Stimulated activated naive B cell treated with anti-CD40 and anti-IgM and Interleukin-4, amounts not matched to agents 10 μg/mL and 1 μg/mL and 100 μg/mL, for 72 hours (primary cell): ENCODE measurements at regions not wholly inside any gene's neighbourhood (a gene's known extent, or its start where the extent isn't known, plus 50 kb on each side); places are given as distances from the start of the nearest gene placed in this dataset.

Source experiments
- ATAC-seq, 2 donors: fragments of 150-1000 bp; cut with Tn5 transposase; replicated peaks; 2 replicates each; pipeline ENCODE4 v1.10.0; 2021; ENCODE audit warnings: moderate library complexity in 1 of 2
- DNase-seq: peaks from one replicate; pipeline ENCODE4 v3.0.0; 2021
- H3K27ac Mint-ChIP-seq: one replicate; pipeline ENCODE4 v1.8.0; 2022; ENCODE audit warnings: mild to moderate bottlenecking, mixed read lengths
- H3K27me3 Mint-ChIP-seq, 2 donors: one replicate each; pipeline ENCODE4 v1.8.0; 2022; ENCODE audit warnings: mixed read lengths in 2 of 2
- H3K36me3 Mint-ChIP-seq, 2 donors: one replicate each; pipeline ENCODE4 v1.8.0; 2022; ENCODE audit warnings: mixed read lengths in 2 of 2, mild to moderate bottlenecking in 1 of 2
- H3K4me1 Mint-ChIP-seq, 2 donors: one replicate each; pipeline ENCODE4 v1.8.0; 2022; ENCODE audit warnings: mixed read lengths in 2 of 2, mild to moderate bottlenecking in 1 of 2
- H3K4me3 Mint-ChIP-seq, 2 donors: one replicate each; pipeline ENCODE4 v1.8.0; 2022; ENCODE audit warnings: mild to moderate bottlenecking in 2 of 2, mixed read lengths in 2 of 2, moderate library complexity in 1 of 2
- H3K9me3 Mint-ChIP-seq, 2 donors: one replicate each; pipeline ENCODE4 v1.8.0; 2022; ENCODE audit warnings: mixed read lengths in 2 of 2, mild to moderate bottlenecking in 1 of 2

GRCh38 chr14:27134200-27134599, 536.4 kb upstream of the NOVA1 start:
- H3K27ac Mint-ChIP-seq = no peak overlapping the region
- H3K27me3 Mint-ChIP-seq = no peaks in the 10 kb centered on the region
- H3K9me3 Mint-ChIP-seq = peaks cover 0 to 2% of the 10 kb centered on the region in 2 donors
- no peak overlapping the region for H3K4me3 Mint-ChIP-seq
- H3K36me3 Mint-ChIP-seq = no peaks in the 10 kb centered on the region
- DNase-seq (no peak), ATAC-seq (no peak)
- H3K4me1 Mint-ChIP-seq = no peaks in the 10 kb centered on the region

GRCh38 chr14:27145170-27145569, 547.3 kb upstream of the NOVA1 start:
- DNase-seq = no peak
- ATAC-seq = no peak
- Mint-ChIP-seq H3K9me3 (peaks cover 0 to 2% of the 10 kb centered on the region in 2 donors), H3K4me3 (no peak overlapping the region), H3K36me3 (no peaks in the 10 kb centered on the region), H3K27ac (no peak overlapping the region), H3K4me1 (no peaks in the 10 kb centered on the region), H3K27me3 (no peaks in the 10 kb centered on the region)

- no peak for ATAC-seq
- H3K36me3 Mint-ChIP-seq = no peaks in the 10 kb centered on the region
- H3K9me3 Mint-ChIP-seq = peaks cover 0 to 2% of the 10 kb centered on the region in 2 donors
- H3K4me1 Mint-ChIP-seq = no peaks in the 10 kb centered on the region
- no peak overlapping the region for H3K27ac Mint-ChIP-seq
- H3K27me3 Mint-ChIP-seq = no peaks in the 10 kb centered on the region
- no peak overlapping the region for H3K4me3 Mint-ChIP-seq
- no peak for DNase-seq
Observed at GRCh38 chr14:27148143-27148542, 550.3 kb upstream of the NOVA1 start.

GRCh38 chr14:27164139-27164538, 566.3 kb upstream of the NOVA1 start:
- H3K9me3 Mint-ChIP-seq = peaks cover 4 to 7% of the 10 kb centered on the region in 2 donors
- H3K4me1 Mint-ChIP-seq = no peaks in the 10 kb centered on the region
- H3K27me3 Mint-ChIP-seq = no peaks in the 10 kb centered on the region
- no peak overlapping the region for H3K4me3 Mint-ChIP-seq
- H3K36me3 Mint-ChIP-seq = no peaks in the 10 kb centered on the region
- no peak overlapping the region for H3K27ac Mint-ChIP-seq
- no peak for DNase-seq
- no peak for ATAC-seq

- ATAC-seq (no peak), DNase-seq (no peak)
- Mint-ChIP-seq H3K36me3 (no peaks in the 10 kb centered on the region), H3K27ac (no peak overlapping the region), H3K4me3 (no peak overlapping the region), H3K9me3 (peaks cover 4 to 7% of the 10 kb centered on the region in 2 donors), H3K27me3 (no peaks in the 10 kb centered on the region), H3K4me1 (no peaks in the 10 kb centered on the region)
Observed at GRCh38 chr14:27175489-27175888, 577.7 kb upstream of the NOVA1 start.

GRCh38 chr14:27181333-27181732, 583.5 kb upstream of the NOVA1 start:
- H3K36me3 Mint-ChIP-seq = no peaks in the 10 kb centered on the region
- H3K9me3 Mint-ChIP-seq = no peaks in the 10 kb centered on the region
- no peaks in the 10 kb centered on the region for H3K27me3 Mint-ChIP-seq
- no peak overlapping the region for H3K27ac Mint-ChIP-seq
- H3K4me3 Mint-ChIP-seq = no peak overlapping the region
- no peak for DNase-seq
- H3K4me1 Mint-ChIP-seq = no peaks in the 10 kb centered on the region
- no peak for ATAC-seq

GRCh38 chr14:27184427-27184826, 586.6 kb upstream of the NOVA1 start:
- Mint-ChIP-seq H3K27ac (no peak overlapping the region), H3K4me1 (no peaks in the 10 kb centered on the region), H3K36me3 (no peaks in the 10 kb centered on the region), H3K27me3 (no peaks in the 10 kb centered on the region), H3K9me3 (no peaks in the 10 kb centered on the region), H3K4me3 (no peak overlapping the region)
- DNase-seq (no peak), ATAC-seq (no peak)

GRCh38 chr14:27186048-27186447, 588.2 kb upstream of the NOVA1 start:
- H3K36me3 Mint-ChIP-seq = no peaks in the 10 kb centered on the region
- no peak overlapping the region for H3K4me3 Mint-ChIP-seq
- no peaks in the 10 kb centered on the region for H3K4me1 Mint-ChIP-seq
- no peak for ATAC-seq
- H3K9me3 Mint-ChIP-seq = peaks cover 0 to 2% of the 10 kb centered on the region in 2 donors
- no peak overlapping the region for H3K27ac Mint-ChIP-seq
- no peak for DNase-seq
- H3K27me3 Mint-ChIP-seq = no peaks in the 10 kb centered on the region

- no peaks in the 10 kb centered on the region for H3K36me3 Mint-ChIP-seq
- no peak for ATAC-seq
- DNase-seq = no peak
- peaks cover 0 to 2% of the 10 kb centered on the region in 2 donors for H3K9me3 Mint-ChIP-seq
- H3K27me3 Mint-ChIP-seq = no peaks in the 10 kb centered on the region
- H3K4me3 Mint-ChIP-seq = no peak overlapping the region
- H3K27ac Mint-ChIP-seq = no peak overlapping the region
- no peaks in the 10 kb centered on the region for H3K4me1 Mint-ChIP-seq
Observed at GRCh38 chr14:27187136-27187535, 589.3 kb upstream of the NOVA1 start.

GRCh38 chr14:27190296-27190695, 592.5 kb upstream of the NOVA1 start:
- Mint-ChIP-seq H3K4me1 (no peaks in the 10 kb centered on the region), H3K27ac (no peak overlapping the region), H3K4me3 (no peak overlapping the region), H3K9me3 (peaks cover 0 to 2% of the 10 kb centered on the region in 2 donors), H3K27me3 (no peaks in the 10 kb centered on the region), H3K36me3 (no peaks in the 10 kb centered on the region)
- DNase-seq (no peak), ATAC-seq (no peak)

- no peak for DNase-seq
- no peak overlapping the region for H3K4me3 Mint-ChIP-seq
- H3K4me1 Mint-ChIP-seq = no peaks in the 10 kb centered on the region
- no peaks in the 10 kb centered on the region for H3K9me3 Mint-ChIP-seq
- H3K27ac Mint-ChIP-seq = no peak overlapping the region
- H3K27me3 Mint-ChIP-seq = no peaks in the 10 kb centered on the region
- no peak for ATAC-seq
- H3K36me3 Mint-ChIP-seq = no peaks in the 10 kb centered on the region
Observed at GRCh38 chr14:27199272-27199671, 601.4 kb upstream of the NOVA1 start.

GRCh38 chr14:27205036-27205435, 607.2 kb upstream of the NOVA1 start:
- H3K4me3 Mint-ChIP-seq = no peak overlapping the region
- peaks cover 0 to 5% of the 10 kb centered on the region in 2 donors for H3K9me3 Mint-ChIP-seq
- H3K27ac Mint-ChIP-seq = no peak overlapping the region
- no peaks in the 10 kb centered on the region for H3K27me3 Mint-ChIP-seq
- no peaks in the 10 kb centered on the region for H3K4me1 Mint-ChIP-seq
- DNase-seq = no peak
- no peaks in the 10 kb centered on the region for H3K36me3 Mint-ChIP-seq
- ATAC-seq = no peak

GRCh38 chr14:27211741-27212140, 613.9 kb upstream of the NOVA1 start:
- no peaks in the 10 kb centered on the region for H3K4me1 Mint-ChIP-seq
- no peak for DNase-seq
- H3K9me3 Mint-ChIP-seq = peaks cover 0 to 7% of the 10 kb centered on the region in 2 donors
- no peak overlapping the region for H3K4me3 Mint-ChIP-seq
- no peak for ATAC-seq
- H3K36me3 Mint-ChIP-seq = no peaks in the 10 kb centered on the region
- no peaks in the 10 kb centered on the region for H3K27me3 Mint-ChIP-seq
- no peak overlapping the region for H3K27ac Mint-ChIP-seq

GRCh38 chr14:27222671-27223070, 624.8 kb upstream of the NOVA1 start:
- no peak for ATAC-seq
- DNase-seq = no peak
- Mint-ChIP-seq H3K9me3 (peaks cover 8 to 18% of the 10 kb centered on the region in 2 donors), H3K4me3 (no peak overlapping the region), H3K27me3 (no peaks in the 10 kb centered on the region), H3K4me1 (no peaks in the 10 kb centered on the region), H3K27ac (no peak overlapping the region), H3K36me3 (no peaks in the 10 kb centered on the region)

- no peaks in the 10 kb centered on the region for H3K36me3 Mint-ChIP-seq
- no peaks in the 10 kb centered on the region for H3K4me1 Mint-ChIP-seq
- H3K4me3 Mint-ChIP-seq = no peak overlapping the region
- ATAC-seq (no peak), DNase-seq (no peak)
- H3K27ac Mint-ChIP-seq = no peak overlapping the region
- H3K9me3 Mint-ChIP-seq = peaks cover 8 to 17% of the 10 kb centered on the region in 2 donors
- H3K27me3 Mint-ChIP-seq = no peaks in the 10 kb centered on the region
Observed at GRCh38 chr14:27223906-27224305, 626.1 kb upstream of the NOVA1 start.

- no peaks in the 10 kb centered on the region for H3K27me3 Mint-ChIP-seq
- H3K27ac Mint-ChIP-seq = no peak overlapping the region
- peaks cover 2 to 4% of the 10 kb centered on the region in 2 donors for H3K9me3 Mint-ChIP-seq
- no peaks in the 10 kb centered on the region for H3K4me1 Mint-ChIP-seq
- H3K4me3 Mint-ChIP-seq = no peak overlapping the region
- no peak for ATAC-seq
- no peaks in the 10 kb centered on the region for H3K36me3 Mint-ChIP-seq
- DNase-seq = no peak
Observed at GRCh38 chr14:27228053-27228452, 630.2 kb upstream of the NOVA1 start.
